ENCODE measurements at regions not wholly inside any gene's neighbourhood (a gene's known extent, or its start where the extent isn't known, plus 50 kb on each side); places are given as distances from the start of the nearest gene placed in this dataset.
A peak's percentile ranks its signal among the peaks of the same experiment; 100 is the strongest.

DNA sequence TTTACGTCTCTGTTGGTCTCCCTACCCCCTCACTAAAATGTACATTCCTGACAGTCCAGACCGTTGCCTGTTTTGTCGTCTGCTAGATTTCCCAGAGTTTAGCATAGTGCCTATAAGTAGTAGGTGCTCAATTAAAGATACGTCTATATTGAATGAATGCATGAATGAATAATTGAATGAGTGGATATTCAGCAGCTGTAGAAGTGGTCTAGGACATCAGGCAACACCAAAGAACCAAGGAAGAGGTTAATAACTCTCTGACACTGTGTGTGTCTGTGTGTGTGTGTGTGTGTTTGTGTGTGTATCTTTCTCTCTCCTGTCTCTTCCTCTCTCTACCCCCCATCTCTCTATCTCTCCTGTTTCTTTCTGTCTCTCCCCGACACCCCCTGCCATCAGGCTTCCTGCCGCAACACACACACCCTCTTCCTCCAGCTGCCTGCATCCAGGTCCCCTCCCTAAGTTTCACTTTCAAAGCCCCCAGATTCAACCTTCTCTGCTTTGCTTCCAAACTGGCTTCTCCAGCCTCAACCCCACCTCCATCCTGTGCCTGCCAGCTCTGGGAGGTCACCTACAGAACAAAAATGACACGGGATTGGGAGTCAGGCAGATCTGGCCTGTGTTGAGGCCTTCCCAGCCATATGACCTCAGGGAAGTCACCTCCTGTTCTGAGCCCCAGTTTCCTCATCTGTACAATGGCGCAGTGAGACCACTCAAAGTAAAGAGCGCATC is 119.9 kb upstream of the NCOR2 start:
- no peak overlapping the region for H3K9ac ChIP-seq (ENCODE audit: low read depth in 1 of 2, low read length in 2 of 2)
- no peaks in the 10 kb centered on the region for H3K36me3 ChIP-seq (ENCODE audit: control insufficient read depth in 2 of 2, insufficient read depth in 2 of 2, low read length in 2 of 2)
- no peaks in the 10 kb centered on the region for H3K9me3 ChIP-seq (ENCODE audit: control insufficient read depth in 2 of 2, low read length in 2 of 2)
- peaks cover 4 to 11% of the 10 kb centered on the region in 2 donors for H3K4me1 ChIP-seq (ENCODE audit: control insufficient read depth in 2 of 2, insufficient read depth in 2 of 2, low read length in 2 of 2)
- no peak overlapping the region for H3K4me3 ChIP-seq (ENCODE audit: low read length in 2 of 2)
- H3K27ac ChIP-seq (ENCODE audit: low read depth in 2 of 2, low read length in 2 of 2) = peak overlapping the region in 1 of 2 donors; percentile 17
- H3K27me3 ChIP-seq (ENCODE audit: control insufficient read depth in 2 of 2, insufficient read depth in 2 of 2, low read length in 2 of 2) = no peaks in the 10 kb centered on the region

DNA sequence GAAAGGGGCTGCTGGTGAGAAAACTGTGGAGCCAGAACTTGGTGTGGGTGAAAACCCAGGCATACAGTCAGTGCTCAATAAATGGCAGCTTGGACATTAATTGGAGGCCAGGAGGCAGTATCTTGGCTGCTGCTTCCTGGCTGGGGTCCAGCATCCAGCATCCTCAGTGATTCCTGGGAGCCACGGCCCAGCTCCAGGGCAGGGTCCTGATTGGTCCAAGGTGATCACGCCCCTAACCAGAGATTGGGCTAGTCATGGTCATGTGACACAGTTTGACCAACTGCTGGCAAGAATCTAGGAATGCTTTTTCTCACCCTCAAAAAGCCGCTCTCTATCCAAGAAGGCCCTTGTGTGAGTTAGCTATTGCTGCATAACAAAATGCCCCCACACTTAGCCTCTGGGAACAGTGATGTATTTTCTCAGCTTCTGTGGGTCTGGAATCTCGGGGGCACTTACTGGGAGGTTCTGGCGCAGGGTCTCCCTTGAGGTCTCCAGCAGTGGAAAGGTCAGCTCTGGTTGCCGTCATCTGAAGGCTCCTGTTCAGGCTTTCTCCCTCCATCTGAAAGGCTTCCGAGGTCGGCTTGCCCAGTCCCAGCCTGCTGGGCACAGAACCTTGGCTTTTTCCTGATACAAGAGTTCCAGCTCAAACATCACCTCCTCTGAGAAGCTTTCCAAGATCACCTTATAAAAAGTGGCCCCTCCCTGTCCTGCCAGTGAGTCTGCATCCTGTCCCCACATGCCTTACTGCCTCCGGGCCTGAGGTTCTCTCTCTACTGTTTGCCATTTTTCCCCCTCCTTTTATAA is 119.2 kb upstream of the NCOR2 start:
- Histone ChIP-seq H3K36me3 (ENCODE audit: control insufficient read depth in 2 of 2, insufficient read depth in 2 of 2, low read length in 2 of 2) (no peaks in the 10 kb centered on the region), H3K4me1 (ENCODE audit: control insufficient read depth in 2 of 2, insufficient read depth in 2 of 2, low read length in 2 of 2) (peaks cover 9 to 18% of the 10 kb centered on the region in 2 donors), H3K27ac (ENCODE audit: low read depth in 2 of 2, low read length in 2 of 2) (no peak overlapping the region), H3K4me3 (ENCODE audit: low read length in 2 of 2) (no peak overlapping the region), H3K27me3 (ENCODE audit: control insufficient read depth in 2 of 2, insufficient read depth in 2 of 2, low read length in 2 of 2) (no peaks in the 10 kb centered on the region), H3K9me3 (ENCODE audit: control insufficient read depth in 2 of 2, low read length in 2 of 2) (no peaks in the 10 kb centered on the region), H3K9ac (ENCODE audit: low read depth in 1 of 2, low read length in 2 of 2) (no peak overlapping the region)

DNA sequence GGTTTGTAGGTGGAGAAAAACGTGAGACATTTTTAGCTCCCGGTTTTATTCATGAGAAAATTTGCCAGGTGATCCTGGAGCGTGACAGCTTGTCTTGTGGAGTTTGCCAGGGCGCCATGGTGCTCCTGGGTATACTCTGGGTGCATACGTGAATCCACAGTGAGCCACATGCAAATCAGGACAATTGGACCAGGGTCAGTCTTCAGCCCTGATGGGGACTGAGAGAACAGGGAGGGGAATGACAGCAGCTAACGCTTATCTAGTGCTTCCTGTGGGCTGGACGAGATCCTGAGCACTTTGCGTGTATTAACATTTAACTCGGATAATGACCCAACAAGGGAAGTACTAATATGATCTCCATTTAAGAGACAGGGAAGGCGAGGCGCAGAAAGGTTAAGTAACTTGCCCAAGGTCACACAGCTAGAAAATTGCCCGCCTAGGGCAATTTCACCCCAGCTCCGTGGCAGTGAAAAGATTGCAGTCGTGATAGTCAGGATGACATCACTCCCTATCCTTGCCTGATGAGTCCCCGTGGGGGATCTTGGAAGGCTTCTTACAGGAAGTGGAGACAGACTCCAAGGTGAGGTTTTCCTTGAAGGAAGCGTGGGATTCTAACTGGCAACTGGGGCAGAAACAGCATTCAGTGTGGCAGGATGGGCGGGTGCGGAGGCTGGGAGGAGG is 118.4 kb upstream of the NCOR2 start:
- H3K9ac ChIP-seq (ENCODE audit: low read depth in 1 of 2, low read length in 2 of 2) = no peak overlapping the region
- H3K4me3 ChIP-seq (ENCODE audit: low read length in 2 of 2) = no peak overlapping the region
- no peaks in the 10 kb centered on the region for H3K27me3 ChIP-seq (ENCODE audit: control insufficient read depth in 2 of 2, insufficient read depth in 2 of 2, low read length in 2 of 2)
- H3K36me3 ChIP-seq (ENCODE audit: control insufficient read depth in 2 of 2, insufficient read depth in 2 of 2, low read length in 2 of 2) = no peaks in the 10 kb centered on the region
- H3K9me3 ChIP-seq (ENCODE audit: control insufficient read depth in 2 of 2, low read length in 2 of 2) = no peaks in the 10 kb centered on the region
- H3K4me1 ChIP-seq (ENCODE audit: control insufficient read depth in 2 of 2, insufficient read depth in 2 of 2, low read length in 2 of 2) = peaks cover 10 to 18% of the 10 kb centered on the region in 2 donors
- peak overlapping the region in 1 of 2 donors; percentile 65 for H3K27ac ChIP-seq (ENCODE audit: low read depth in 2 of 2, low read length in 2 of 2)

DNA sequence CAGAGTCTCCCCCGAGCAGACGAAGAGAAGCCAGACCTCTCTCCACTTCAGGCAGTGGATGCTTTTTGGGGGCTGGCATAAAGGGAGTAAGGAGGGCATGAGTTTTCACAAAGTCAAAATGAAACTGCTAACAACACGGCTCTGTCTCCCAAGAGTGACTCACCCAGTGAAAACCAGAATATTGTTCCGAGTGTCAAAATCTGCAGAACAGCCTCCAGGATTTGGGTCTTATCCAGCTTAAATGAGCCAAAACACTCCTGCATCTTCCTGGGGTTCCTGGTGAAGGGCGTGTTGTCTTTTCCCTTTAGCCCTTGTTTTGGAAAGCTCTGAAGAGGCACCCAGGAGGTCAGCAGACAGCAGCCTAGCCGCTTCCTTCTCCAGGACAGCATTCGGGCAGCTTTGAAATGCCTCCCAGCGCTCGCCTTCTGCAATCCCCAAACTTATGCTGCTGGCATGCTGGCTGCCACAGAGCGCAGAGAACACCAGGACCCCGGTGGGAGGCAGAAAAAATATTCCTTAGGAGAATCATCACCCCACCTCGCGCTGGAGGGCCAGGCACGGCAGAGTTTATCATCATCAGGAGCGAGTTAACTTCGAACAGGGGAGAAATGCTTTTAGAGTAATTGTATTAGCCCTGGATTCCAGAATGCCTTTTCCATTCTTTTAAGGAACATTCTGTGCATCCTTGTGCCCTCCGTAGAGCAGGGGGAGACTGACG is 117.7 kb upstream of the NCOR2 start:
- peak overlapping the region; percentile 65 to 66 for H3K27ac ChIP-seq (ENCODE audit: low read depth in 2 of 2, low read length in 2 of 2)
- no peaks in the 10 kb centered on the region for H3K27me3 ChIP-seq (ENCODE audit: control insufficient read depth in 2 of 2, insufficient read depth in 2 of 2, low read length in 2 of 2)
- peak overlapping the region in 1 of 2 donors; percentile 1 for H3K9ac ChIP-seq (ENCODE audit: low read depth in 1 of 2, low read length in 2 of 2)
- H3K4me1 ChIP-seq (ENCODE audit: control insufficient read depth in 2 of 2, insufficient read depth in 2 of 2, low read length in 2 of 2) = peaks cover 10 to 18% of the 10 kb centered on the region in 2 donors
- H3K4me3 ChIP-seq (ENCODE audit: low read length in 2 of 2) = no peak overlapping the region
- H3K9me3 ChIP-seq (ENCODE audit: control insufficient read depth in 2 of 2, low read length in 2 of 2) = no peaks in the 10 kb centered on the region
- no peaks in the 10 kb centered on the region for H3K36me3 ChIP-seq (ENCODE audit: control insufficient read depth in 2 of 2, insufficient read depth in 2 of 2, low read length in 2 of 2)

DNA sequence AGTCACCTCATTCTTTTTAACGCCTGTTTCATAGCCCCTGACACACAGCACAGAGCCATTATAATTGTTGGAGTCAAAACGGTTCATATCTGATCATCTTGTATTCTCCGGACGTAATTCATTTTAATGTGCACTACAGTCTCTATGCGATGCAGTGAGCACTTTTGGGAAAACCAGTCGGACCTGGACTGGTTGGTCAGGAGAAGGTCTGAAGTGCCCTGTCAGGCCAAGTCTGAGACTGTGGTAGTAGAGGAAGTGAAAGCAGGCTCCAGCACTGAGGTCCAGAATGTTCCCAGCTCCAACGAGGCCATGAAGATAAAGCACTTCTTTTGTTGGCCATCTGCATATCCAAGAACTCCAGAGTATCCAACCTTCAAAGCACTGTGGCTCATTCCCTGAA is 117.1 kb upstream of the NCOR2 start:
- no peaks in the 10 kb centered on the region for H3K9me3 ChIP-seq (ENCODE audit: control insufficient read depth in 2 of 2, low read length in 2 of 2)
- H3K4me3 ChIP-seq (ENCODE audit: low read length in 2 of 2) = no peak overlapping the region
- H3K27ac ChIP-seq (ENCODE audit: low read depth in 2 of 2, low read length in 2 of 2) = peak overlapping the region; percentile 65 to 66
- H3K36me3 ChIP-seq (ENCODE audit: control insufficient read depth in 2 of 2, insufficient read depth in 2 of 2, low read length in 2 of 2) = no peaks in the 10 kb centered on the region
- H3K4me1 ChIP-seq (ENCODE audit: control insufficient read depth in 2 of 2, insufficient read depth in 2 of 2, low read length in 2 of 2) = peaks cover 10 to 18% of the 10 kb centered on the region in 2 donors
- H3K9ac ChIP-seq (ENCODE audit: low read depth in 1 of 2, low read length in 2 of 2) = no peak overlapping the region
- H3K27me3 ChIP-seq (ENCODE audit: control insufficient read depth in 2 of 2, insufficient read depth in 2 of 2, low read length in 2 of 2) = no peaks in the 10 kb centered on the region

- peaks cover 10 to 18% of the 10 kb centered on the region in 2 donors for H3K4me1 ChIP-seq (ENCODE audit: control insufficient read depth in 2 of 2, insufficient read depth in 2 of 2, low read length in 2 of 2)
Observed at GRCh38 chr12:124683152-124684124, 116.0 kb upstream of the NCOR2 start.

DNA sequence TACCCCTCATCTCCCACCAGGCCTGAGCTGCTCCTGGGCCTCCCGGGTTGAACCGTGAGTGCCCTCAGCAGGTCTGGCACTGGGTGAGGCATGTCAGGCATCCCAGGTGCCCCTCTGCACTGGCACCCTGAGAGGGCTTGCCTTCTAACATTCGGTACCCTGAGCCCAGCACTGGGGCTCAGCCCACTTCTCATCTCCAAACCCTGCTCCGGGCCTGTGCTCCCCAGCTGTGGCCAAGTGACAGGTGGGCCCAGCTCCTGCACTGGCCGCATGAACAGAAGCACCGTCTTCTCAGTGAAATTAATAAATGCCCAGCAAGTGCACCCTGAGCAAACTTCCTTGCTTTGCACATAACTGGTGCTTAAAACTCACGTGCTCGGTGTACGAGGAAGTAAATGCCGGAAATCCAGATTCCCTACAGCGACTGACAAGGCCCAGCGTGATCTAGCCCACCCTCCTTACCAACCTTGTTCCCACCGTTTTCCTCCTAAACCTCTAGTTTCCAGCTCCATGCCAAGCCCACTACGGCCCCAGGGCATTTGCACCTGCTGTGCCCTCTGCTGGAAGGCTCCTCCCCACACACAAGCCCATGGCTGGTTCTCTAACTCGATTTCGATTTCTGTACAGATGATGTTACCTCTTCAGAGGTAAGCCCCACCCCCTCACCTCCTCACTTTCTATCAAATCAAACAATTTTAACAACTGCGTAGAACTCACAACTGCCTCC is 115.2 kb upstream of the NCOR2 start:
- Histone ChIP-seq H3K4me1 (ENCODE audit: control insufficient read depth in 2 of 2, insufficient read depth in 2 of 2, low read length in 2 of 2) (peaks cover 10 to 18% of the 10 kb centered on the region in 2 donors), H3K9me3 (ENCODE audit: control insufficient read depth in 2 of 2, low read length in 2 of 2) (no peaks in the 10 kb centered on the region), H3K4me3 (ENCODE audit: low read length in 2 of 2) (no peak overlapping the region), H3K27me3 (ENCODE audit: control insufficient read depth in 2 of 2, insufficient read depth in 2 of 2, low read length in 2 of 2) (no peaks in the 10 kb centered on the region), H3K36me3 (ENCODE audit: control insufficient read depth in 2 of 2, insufficient read depth in 2 of 2, low read length in 2 of 2) (no peaks in the 10 kb centered on the region), H3K27ac (ENCODE audit: low read depth in 2 of 2, low read length in 2 of 2) (peak overlapping the region in 1 of 2 donors; percentile 54), H3K9ac (ENCODE audit: low read depth in 1 of 2, low read length in 2 of 2) (peak overlapping the region; percentile 11 to 18)

More at GRCh38 chr12:124683152-124684124, 116.0 kb upstream of the NCOR2 start:
- H3K27me3 ChIP-seq (ENCODE audit: control insufficient read depth in 2 of 2, insufficient read depth in 2 of 2, low read length in 2 of 2) = no peaks in the 10 kb centered on the region
- H3K36me3 ChIP-seq (ENCODE audit: control insufficient read depth in 2 of 2, insufficient read depth in 2 of 2, low read length in 2 of 2) = no peaks in the 10 kb centered on the region
- no peak overlapping the region for H3K9ac ChIP-seq (ENCODE audit: low read depth in 1 of 2, low read length in 2 of 2)
- H3K4me3 ChIP-seq (ENCODE audit: low read length in 2 of 2) = no peak overlapping the region
- no peaks in the 10 kb centered on the region for H3K9me3 ChIP-seq (ENCODE audit: control insufficient read depth in 2 of 2, low read length in 2 of 2)
- no peak overlapping the region for H3K27ac ChIP-seq (ENCODE audit: low read depth in 2 of 2, low read length in 2 of 2)

GRCh38 chr12:124681779-124682391 is 114.5 kb upstream of the NCOR2 start:
- Histone ChIP-seq H3K27ac (ENCODE audit: low read depth in 2 of 2, low read length in 2 of 2) (peak overlapping the region; percentile 56 to 66), H3K9ac (ENCODE audit: low read depth in 1 of 2, low read length in 2 of 2) (peak overlapping the region; percentile 11 to 18), H3K27me3 (ENCODE audit: control insufficient read depth in 2 of 2, insufficient read depth in 2 of 2, low read length in 2 of 2) (no peaks in the 10 kb centered on the region), H3K4me3 (ENCODE audit: low read length in 2 of 2) (no peak overlapping the region), H3K36me3 (ENCODE audit: control insufficient read depth in 2 of 2, insufficient read depth in 2 of 2, low read length in 2 of 2) (no peaks in the 10 kb centered on the region), H3K4me1 (ENCODE audit: control insufficient read depth in 2 of 2, insufficient read depth in 2 of 2, low read length in 2 of 2) (peaks cover 10 to 18% of the 10 kb centered on the region in 2 donors), H3K9me3 (ENCODE audit: control insufficient read depth in 2 of 2, low read length in 2 of 2) (no peaks in the 10 kb centered on the region)
